ENCODE measurements at regions not wholly inside any gene's neighbourhood (a gene's known extent, or its start where the extent isn't known, plus 50 kb on each side); places are given as distances from the start of the nearest gene placed in this dataset.

- TF ChIP-seq CTCF (IDR thresholded peaks at IDR 0.05) (no peak), POLR2A (IDR thresholded peaks at IDR 0.05) (no peak)
Measured at GRCh38 chr5:67886761-67887160, 328.8 kb upstream of the PIK3R1 start.
